GOT3 (cell line): ENCODE measurements at regions not wholly inside any gene's neighbourhood (a gene's known extent, or its start where the extent isn't known, plus 50 kb on each side); places are given as distances from the start of the nearest gene placed in this dataset.
"Not testable (repeated sequence)": the region's sequence is repeated elsewhere in the genome, so short reads cannot be mapped to it uniquely, and the experiment has no call there.

Experiments
- DNase-seq: peaks from one replicate; lab custom pipeline; 2025; ENCODE audit warnings: mixed read lengths; lab: John Stamatoyannopoulos, UW

DNA sequence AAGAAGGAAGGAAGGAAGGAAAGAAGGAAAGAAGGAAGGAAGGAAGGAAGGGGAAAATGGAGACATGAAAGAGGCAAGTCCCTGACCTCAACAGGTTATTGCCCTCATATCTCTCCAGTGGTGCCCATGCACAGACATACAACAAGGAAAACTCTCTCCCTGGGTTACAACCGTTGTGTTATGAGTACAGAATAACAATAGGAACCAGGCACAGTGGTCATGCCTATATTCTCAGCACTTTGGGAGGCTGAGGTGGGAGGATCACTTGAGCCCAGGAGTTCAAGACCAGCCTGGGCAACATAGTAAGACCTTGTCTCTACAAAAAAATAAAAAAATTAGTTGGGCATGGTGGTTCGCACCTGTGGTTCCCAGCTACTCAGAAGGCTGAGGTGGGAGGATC lies 139.4 kb upstream of the HMGA2 start:
- no peak for DNase-seq

DNA sequence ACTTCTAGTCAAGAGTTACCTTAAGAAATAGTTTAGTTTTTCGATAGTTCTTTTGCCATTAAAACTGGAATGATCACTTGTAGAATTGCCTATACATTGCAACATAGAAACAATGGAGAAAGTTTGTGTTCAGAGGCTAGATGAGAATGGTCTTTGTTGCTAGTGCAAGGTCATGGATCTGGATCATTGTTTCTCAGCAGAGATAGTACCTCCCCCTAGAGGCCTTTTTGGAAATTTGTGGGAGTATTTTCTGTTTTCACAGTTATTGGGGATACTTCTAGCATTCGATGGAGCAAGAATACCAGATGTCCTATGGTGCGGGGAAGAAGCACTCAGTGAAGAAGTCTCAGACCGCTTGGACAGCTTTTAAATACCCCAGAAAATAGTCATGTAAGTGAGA lies 138.8 kb upstream of the HMGA2 start:
- no peak for DNase-seq

DNA sequence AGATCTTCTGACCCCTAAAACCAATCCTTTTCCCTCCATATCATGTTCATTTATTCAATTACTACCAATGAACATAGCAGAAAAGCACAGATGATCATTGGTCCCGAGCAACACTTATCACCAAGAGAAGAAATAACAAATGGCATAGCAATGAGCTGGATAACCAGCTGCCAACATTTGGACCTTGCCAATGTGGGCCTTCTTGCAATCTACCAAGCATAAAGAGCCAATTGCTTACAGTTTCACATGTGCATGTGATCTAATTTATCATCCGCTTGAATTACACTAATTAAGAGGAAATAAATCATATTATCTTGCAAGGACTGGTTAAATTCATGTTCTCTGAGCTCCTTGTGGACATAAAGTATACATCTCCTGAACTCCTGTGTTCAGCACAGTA lies 134.8 kb upstream of the HMGA2 start:
- no peak for DNase-seq

GRCh38 chr12:65690477-65690876 lies 133.8 kb upstream of the HMGA2 start:
- no peak for DNase-seq

DNA sequence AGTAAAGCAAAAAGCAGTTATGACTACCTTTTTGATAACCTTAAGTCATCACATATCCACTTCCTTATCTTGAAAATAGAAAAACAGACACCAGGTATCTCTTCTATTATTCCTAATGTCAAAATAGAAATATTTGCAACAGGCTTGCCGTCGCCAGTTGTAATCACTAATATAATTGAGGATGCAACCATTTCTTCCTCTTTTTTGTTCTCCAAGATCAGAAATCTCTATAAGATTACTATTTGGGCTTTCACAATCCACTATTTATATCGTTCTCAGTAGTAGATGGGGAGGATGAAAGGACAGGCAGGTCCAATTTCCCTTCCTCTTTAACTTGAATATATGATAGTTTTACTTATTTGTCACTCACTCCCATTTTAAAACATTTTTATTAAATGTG lies 130.2 kb upstream of the HMGA2 start:
- no peak for DNase-seq

DNA sequence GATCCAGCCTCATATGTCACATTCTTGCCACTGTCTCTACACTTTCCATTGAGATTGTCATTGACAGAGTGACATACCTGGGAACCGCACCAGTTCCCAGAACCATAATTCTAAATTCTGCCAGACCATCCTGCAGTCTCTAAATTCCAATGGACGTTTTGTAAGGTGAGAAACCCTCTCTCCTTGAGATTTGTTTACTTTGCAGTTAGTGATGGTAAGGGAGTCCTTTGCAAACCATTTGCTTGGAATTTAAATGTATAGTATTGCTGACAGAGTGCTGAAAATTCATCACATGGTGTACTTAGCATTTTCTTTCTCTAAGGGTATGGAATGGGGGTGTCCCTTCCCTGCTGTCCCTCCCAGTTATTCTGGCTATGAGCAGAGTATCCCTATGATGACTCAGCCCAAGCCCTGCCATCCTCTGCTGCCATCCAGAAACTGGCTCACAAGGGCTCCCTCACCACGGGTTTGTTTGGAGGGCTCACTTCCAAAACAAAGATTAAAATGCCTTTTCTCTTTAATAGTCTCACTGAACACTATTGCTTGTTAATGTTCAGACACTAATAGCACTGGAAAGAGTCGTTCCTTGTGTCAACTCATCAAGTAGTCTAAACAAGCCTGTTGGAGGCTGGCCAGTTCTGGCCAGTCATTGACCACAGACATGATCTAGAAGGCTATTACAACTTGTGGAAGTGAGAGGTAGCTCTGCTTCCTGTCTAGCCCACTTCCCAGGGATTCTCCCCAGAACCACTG lies 129.0 kb upstream of the HMGA2 start:
- peak; percentile 17 for DNase-seq

DNA sequence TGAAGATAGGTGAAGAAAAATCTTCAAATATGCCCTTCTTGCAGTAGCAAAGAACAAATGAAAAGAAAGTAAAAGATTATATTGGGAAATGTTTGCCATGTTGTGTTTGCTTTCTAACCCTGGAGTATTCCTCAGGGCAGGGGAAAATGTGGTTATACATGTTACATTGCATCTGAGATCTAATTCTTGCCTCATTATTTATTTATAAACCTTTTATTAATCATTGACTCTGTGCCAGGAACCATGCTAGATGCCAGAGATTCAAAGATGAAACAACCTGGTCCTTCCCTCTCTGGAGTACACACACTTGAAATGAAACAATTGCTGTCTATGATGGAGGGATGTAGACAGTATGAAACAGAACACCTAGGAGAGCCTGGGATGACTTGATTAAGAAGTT lies 128.1 kb upstream of the HMGA2 start:
- no peak for DNase-seq

GRCh38 chr12:65699251-65699650 lies 125.0 kb upstream of the HMGA2 start:
- no peak for DNase-seq

DNA sequence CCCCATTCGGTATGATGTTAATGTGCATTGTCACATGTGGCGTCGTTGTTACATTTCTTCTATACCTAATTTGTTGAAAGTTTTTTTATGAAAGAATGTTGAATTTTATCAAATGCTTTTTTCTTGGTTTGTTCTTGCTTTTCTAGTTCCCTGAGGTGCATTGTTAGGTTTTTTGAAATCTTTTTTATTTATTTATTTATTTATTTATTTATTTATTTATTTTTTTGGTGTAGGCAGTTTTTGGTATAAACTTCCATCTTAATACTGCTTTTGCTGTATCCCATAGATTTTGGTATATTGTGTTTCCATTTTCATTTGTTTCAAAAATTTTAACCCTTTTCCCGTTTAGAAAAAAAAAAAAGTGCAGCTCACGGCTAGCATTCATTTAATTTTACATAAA lies 121.1 kb upstream of the HMGA2 start:
- DNase-seq: no peak

- DNase-seq: no peak
Observed at GRCh38 chr12:65705380-65705876, 118.9 kb upstream of the HMGA2 start.

DNA sequence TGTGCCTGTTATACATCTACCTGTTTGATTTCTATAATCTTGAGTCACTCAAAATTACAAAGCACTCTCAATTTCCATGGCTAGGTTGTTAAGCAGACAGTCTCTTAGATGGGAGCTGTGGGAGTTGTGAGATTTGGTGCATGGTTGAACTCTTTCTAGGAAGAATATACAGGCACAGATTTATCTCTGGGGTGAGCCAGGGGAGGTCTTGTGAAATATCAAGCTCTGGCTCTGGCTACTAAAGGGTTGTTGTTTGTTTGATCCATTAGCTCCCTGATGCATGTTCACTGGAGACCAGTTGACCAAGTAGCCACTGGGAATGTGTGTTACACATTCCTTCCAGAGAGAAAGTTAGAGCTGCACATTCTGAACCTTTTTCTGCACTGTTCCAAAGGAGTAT lies 117.2 kb upstream of the HMGA2 start:
- DNase-seq: no peak

- no peak for DNase-seq
Observed at GRCh38 chr12:65712260-65713004, 111.9 kb upstream of the HMGA2 start.

DNA sequence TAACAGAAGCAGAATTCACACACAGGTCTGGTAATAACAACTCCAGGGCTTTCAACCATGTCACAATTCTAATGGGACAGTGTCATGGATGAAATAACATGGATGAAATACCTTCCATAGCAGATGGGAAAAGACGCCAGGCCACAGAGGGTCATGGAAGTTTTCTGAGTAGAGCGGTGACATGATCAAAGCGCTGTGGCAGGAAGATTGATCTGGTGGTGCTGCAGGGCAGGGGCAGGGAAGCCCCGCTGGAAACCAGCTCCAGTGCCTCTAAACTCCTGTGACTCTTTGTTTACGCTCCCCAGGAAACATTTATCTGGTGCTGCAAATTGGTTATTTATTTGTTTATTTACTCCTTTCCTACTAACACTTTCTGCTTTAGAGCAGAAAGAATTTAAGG lies 108.3 kb upstream of the HMGA2 start:
- no peak for DNase-seq

DNA sequence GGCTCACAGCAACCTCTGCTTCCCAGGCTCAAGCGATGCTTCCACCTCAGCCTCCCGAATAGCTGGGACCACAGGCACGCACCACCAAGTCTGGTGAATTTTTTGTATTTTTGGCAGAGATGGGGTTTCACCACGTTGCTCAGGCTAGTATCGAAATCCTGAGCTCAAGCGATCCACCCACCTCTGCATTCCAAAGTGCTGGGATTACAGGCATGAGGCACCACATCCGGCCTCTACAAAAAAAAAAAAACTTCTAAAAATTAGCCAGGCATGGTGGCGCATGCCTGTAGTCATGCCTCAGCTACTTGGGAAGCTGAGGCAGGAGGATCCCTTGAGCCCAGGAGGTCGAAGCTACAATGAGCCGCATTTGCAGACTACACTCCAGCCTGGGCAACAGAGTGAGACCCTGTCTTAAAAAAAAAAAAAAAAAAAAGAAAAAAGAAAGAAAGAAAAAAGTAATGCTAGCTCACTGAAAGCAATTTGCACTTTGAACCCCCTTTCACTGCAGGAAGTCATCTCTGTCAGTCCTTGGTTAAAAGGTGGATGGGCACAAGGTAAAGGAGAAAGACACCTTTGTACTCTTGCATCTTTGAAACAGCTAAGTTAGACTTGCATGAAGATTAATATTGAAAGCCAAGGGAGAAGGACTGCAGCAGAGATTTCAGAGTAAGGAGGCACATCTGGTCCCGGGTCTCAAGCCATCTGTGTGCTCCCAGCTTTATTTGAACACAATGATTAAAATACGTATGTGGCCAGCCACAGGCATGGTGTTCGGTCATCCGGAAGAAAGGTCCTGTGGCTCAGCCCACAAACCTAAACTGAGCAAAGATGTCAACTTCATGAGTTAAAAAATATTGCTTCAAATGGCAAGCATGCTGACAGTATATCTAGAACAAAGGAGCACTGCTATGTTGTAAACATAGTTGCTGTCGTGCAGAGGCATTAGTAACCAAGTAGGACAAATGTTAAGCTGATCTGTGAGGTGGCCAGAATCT lies 103.8 kb upstream of the HMGA2 start:
- DNase-seq: no peak

- DNase-seq: no peak
Observed at GRCh38 chr12:65721541-65722190, 102.6 kb upstream of the HMGA2 start.

DNA sequence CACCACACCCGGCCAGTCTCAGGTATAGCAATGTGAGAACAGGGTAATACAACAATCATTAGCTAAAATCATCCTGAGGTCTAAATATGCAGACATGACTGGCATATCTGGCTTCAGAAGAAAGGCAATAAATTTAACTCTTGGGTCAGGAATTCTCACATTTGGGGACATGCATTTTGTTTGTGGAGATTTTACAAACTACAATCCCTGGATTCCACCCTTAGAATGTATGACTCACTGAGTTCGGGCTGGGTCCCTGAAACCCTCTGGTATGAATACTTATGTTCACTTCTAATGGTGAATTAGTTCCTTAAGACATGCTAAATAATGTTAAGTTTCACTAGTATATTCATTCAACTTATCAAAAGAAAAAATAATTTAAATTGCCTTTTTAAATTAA lies 98.9 kb upstream of the HMGA2 start:
- DNase-seq: no peak

DNA sequence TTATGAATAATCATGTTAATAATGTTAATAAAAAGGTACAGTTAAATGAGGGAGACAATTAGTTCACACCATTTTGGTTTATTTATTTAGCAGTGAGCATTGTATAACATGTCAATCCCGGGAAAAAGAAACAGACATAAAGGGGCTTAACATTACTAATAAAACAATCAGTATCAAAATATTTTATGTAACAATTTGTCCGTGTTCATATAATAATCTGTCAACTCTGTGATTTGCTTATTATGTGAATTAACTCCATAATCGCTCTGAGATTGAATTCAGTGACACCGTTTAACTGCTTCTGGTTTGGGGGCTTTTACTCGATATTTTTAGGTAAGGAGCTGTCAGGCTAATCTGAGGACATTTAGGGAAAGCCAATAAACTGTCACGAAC lies 95.8 kb upstream of the HMGA2 start:
- DNase-seq: no peak

DNA sequence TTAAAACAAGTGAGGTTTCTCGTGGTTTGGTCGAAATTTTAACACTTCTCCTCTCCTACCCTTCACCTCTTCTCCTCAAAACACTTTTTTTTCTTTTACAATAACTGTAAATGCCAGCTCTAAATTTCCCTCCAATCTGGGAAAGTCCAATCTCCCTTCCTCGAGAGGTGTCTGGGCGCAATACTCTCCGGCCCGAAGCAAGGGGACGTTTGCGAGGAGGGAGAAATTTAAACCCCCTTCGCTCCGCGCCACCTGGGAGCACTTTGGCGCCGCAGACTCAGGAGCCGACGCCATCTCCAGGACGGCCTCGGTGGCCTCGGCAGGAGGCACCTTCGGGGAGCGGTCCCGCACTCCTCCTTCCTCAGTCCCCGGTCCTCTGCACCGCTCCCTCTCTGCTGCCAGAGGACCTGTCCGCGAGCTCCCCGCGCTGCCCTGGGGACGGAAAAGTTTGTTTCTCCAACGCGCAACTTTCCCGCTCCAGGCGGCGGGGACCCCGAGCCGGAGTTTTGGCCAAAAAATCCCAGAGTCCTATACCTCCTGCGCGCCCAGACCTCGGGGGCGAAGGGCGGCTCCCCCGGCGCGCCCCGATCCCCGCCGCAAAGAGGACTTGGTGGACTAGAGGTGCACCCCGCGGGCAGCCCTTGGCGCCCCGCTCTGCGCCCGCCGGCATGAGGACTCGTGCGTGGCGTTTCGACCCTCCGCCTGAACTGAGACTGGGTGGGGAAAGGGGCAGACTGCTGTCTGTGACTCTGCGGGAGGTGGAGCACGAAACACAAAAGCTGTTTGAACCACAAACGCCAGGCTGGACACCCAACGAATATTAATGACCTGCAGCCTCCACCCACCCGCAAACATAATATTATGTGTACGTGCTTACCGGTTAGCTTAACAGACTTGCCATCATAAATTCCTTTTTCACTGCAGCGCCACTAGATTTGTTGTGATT lies 95.2 kb upstream of the HMGA2 start:
- DNase-seq: no peak

GRCh38 chr12:65731771-65732170 lies 92.5 kb upstream of the HMGA2 start:
- no peak for DNase-seq

DNA sequence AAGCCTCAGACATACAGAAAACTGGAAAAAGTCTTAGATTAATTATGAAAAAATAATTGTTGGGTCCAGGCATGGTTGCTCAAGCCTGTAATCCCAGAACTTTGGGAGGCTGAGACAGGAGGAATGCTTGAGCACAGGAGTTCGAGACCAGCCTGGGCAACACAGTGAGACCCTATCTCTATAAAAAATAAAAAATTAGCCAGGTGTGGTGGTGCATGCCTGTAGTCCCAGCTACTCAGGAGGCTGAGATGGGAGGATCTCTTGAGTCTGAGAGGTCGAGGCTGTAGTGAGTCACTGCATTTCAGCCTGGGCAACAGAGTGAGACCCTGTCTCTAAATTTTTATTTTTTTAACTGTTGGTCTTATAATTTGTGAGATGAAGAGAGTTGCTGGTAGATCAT lies 90.6 kb upstream of the HMGA2 start:
- DNase-seq: not testable (repeated sequence)

- no peak for DNase-seq
Observed at GRCh38 chr12:65734226-65734625, 90.1 kb upstream of the HMGA2 start.
